ENCODE measurements at regions not wholly inside any gene's neighbourhood (a gene's known extent, or its start where the extent isn't known, plus 50 kb on each side); places are given as distances from the start of the nearest gene placed in this dataset.

- DNase-seq, result no peak
Observed at GRCh38 chr1:213905344-213905743, 82.4 kb upstream of the PROX1 start.

GRCh38 chr1:213908521-213908920 is 79.3 kb upstream of the PROX1 start:
- no peak for DNase-seq

GRCh38 chr1:213914392-213914791 is 73.4 kb upstream of the PROX1 start:
- DNase-seq, result no peak

GRCh38 chr1:213921311-213921710 is 66.5 kb upstream of the PROX1 start:
- no peak for DNase-seq

- DNase-seq, result no peak
Observed at GRCh38 chr1:213921712-213922111, 66.1 kb upstream of the PROX1 start.

GRCh38 chr1:213925531-213926182 is 62.1 kb upstream of the PROX1 start:
- DNase-seq, result no peak

GRCh38 chr1:213927846-213928245 is 59.9 kb upstream of the PROX1 start:
- DNase-seq, result no peak

- DNase-seq, result no peak
Observed at GRCh38 chr1:213929398-213929797, 58.4 kb upstream of the PROX1 start.

GRCh38 chr1:213931836-213932235 is 55.9 kb upstream of the PROX1 start:
- no peak for DNase-seq

- no peak for DNase-seq
Observed at GRCh38 chr1:213933336-213933735, 54.4 kb upstream of the PROX1 start.

- no peak for DNase-seq
Observed at GRCh38 chr1:213934649-213935048, 53.1 kb upstream of the PROX1 start.

- DNase-seq, result no peak
Observed at GRCh38 chr1:213936571-213936970, 51.2 kb upstream of the PROX1 start.
